ENCODE measurements at regions not wholly inside any gene's neighbourhood (a gene's known extent, or its start where the extent isn't known, plus 50 kb on each side); places are given as distances from the start of the nearest gene placed in this dataset.

DNA sequence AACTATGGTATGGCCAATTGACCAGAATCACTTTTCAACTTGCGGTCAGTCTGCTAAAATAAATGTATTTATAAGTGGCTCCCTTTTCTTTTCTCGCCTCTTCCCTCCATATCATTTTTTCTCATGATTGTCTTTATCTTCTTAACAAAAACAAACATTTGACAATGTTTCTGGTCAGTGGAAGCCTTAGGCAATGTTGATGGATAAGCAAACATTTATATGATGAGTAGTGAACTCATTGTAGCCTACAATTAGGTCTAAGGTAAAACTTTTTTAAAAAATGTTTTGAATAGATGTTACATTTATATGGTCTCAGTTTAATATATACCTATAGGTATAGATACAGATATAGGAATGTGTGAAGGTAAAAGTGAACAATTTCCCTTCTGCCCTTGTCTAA lies 355.4 kb downstream of the MFSD1 start:
- Histone ChIP-seq H3K4me2 (ENCODE audit: low read depth, low read length, poor library complexity, severe bottlenecking) (no peak overlapping the region), H2AFZ (ENCODE audit: low read depth, low read length, severe bottlenecking) (no peak overlapping the region), H4K20me1 (ENCODE audit: low read depth, low read length) (no peaks in the 10 kb centered on the region), H3K27me3 (ENCODE audit: low read length) (no peaks in the 10 kb centered on the region), H3K79me2 (ENCODE audit: insufficient read depth, low read length) (no peaks in the 10 kb centered on the region), H3K9me2 (replicated peaks; ENCODE audit: insufficient read depth, low read length) (no peaks in the 10 kb centered on the region), H3K9me3 (ENCODE audit: insufficient read depth, low read length) (no peaks in the 10 kb centered on the region), H3K27ac (ENCODE audit: low read depth, low read length) (no peak overlapping the region), H3K4me3 (ENCODE audit: insufficient read depth, low read length, poor library complexity, severe bottlenecking) (no peak overlapping the region), H3F3A (ENCODE audit: insufficient read depth) (no peaks in the 10 kb centered on the region), H3K9ac (ENCODE audit: low read length) (no peak overlapping the region), H3K36me3 (ENCODE audit: low read length) (no peaks in the 10 kb centered on the region)
- TF ChIP-seq, protein P1, sequence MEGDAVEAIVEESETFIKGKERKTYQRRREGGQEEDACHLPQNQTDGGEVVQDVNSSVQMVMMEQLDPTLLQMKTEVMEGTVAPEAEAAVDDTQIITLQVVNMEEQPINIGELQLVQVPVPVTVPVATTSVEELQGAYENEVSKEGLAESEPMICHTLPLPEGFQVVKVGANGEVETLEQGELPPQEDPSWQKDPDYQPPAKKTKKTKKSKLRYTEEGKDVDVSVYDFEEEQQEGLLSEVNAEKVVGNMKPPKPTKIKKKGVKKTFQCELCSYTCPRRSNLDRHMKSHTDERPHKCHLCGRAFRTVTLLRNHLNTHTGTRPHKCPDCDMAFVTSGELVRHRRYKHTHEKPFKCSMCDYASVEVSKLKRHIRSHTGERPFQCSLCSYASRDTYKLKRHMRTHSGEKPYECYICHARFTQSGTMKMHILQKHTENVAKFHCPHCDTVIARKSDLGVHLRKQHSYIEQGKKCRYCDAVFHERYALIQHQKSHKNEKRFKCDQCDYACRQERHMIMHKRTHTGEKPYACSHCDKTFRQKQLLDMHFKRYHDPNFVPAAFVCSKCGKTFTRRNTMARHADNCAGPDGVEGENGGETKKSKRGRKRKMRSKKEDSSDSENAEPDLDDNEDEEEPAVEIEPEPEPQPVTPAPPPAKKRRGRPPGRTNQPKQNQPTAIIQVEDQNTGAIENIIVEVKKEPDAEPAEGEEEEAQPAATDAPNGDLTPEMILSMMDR (IDR thresholded peaks at IDR 0.05; ENCODE audit: insufficient read depth, low read length, poor library complexity, severe bottlenecking): no peak
- no peak for TF ChIP-seq EZH2phosphoT487 (conservative IDR thresholded peaks at IDR 0.05; ENCODE audit: low read length)

DNA sequence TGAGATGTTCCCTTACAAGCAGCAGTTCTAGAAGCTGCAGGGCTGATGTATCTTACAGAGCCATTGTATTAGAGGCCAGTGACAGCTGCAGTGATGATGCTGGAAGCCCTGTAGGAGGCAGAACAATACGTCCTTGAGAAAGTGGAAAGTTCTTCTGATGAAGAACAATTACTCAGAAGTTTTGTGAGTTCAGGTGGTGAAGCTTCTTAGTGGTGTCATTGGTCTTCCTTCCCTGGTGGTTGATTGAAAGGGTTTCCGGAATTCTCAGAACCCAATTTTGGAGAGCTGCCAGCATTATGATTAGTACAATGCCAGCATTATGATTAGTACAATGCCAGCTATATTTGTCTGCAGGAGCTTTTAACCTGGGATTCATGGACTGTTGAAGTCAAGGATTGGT lies 356.4 kb downstream of the MFSD1 start:
- no peaks in the 10 kb centered on the region for H3K9me3 ChIP-seq (ENCODE audit: insufficient read depth, low read length)
- no peaks in the 10 kb centered on the region for H3K27me3 ChIP-seq (ENCODE audit: low read length)
- TF ChIP-seq, protein P1 (IDR thresholded peaks at IDR 0.05; ENCODE audit: insufficient read depth, low read length, poor library complexity, severe bottlenecking): no peak
- no peak for TF ChIP-seq EZH2phosphoT487 (conservative IDR thresholded peaks at IDR 0.05; ENCODE audit: low read length)
- H3K9ac ChIP-seq (ENCODE audit: low read length): no peak overlapping the region
- no peaks in the 10 kb centered on the region for H3K36me3 ChIP-seq (ENCODE audit: low read length)
- no peaks in the 10 kb centered on the region for H3F3A ChIP-seq (ENCODE audit: insufficient read depth)
- no peaks in the 10 kb centered on the region for H4K20me1 ChIP-seq (ENCODE audit: low read depth, low read length)
- no peak overlapping the region for H3K4me2 ChIP-seq (ENCODE audit: low read depth, low read length, poor library complexity, severe bottlenecking)
- no peak overlapping the region for H3K27ac ChIP-seq (ENCODE audit: low read depth, low read length)
- no peaks in the 10 kb centered on the region for H3K79me2 ChIP-seq (ENCODE audit: insufficient read depth, low read length)
- no peak overlapping the region for H2AFZ ChIP-seq (ENCODE audit: low read depth, low read length, severe bottlenecking)
- H3K4me3 ChIP-seq (ENCODE audit: insufficient read depth, low read length, poor library complexity, severe bottlenecking): no peak overlapping the region
- no peaks in the 10 kb centered on the region for H3K9me2 ChIP-seq (replicated peaks; ENCODE audit: insufficient read depth, low read length)

DNA sequence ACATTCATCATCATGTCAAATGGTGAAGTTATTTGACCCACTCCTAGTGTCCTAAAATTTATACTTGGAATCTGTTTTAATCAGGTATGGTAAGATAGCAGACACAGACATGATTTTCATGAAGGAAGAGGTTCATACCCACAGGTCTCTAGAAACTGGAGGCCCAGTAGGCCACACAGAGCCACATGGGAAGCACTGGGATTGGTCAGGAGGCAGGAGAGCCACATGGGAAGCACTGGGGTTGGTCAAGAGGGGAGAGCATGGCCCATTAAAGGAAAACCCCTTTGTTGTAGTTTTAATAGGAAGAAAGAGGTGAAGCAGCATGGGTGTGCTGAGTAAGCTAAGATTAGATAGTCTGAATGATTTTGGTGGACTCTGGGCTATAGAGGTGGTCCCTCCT lies 356.9 kb downstream of the MFSD1 start:
- H3K4me2 ChIP-seq (ENCODE audit: low read depth, low read length, poor library complexity, severe bottlenecking): no peak overlapping the region
- no peaks in the 10 kb centered on the region for H3K79me2 ChIP-seq (ENCODE audit: insufficient read depth, low read length)
- no peaks in the 10 kb centered on the region for H3K27me3 ChIP-seq (ENCODE audit: low read length)
- H3F3A ChIP-seq (ENCODE audit: insufficient read depth): no peaks in the 10 kb centered on the region
- no peaks in the 10 kb centered on the region for H3K36me3 ChIP-seq (ENCODE audit: low read length)
- no peaks in the 10 kb centered on the region for H3K9me3 ChIP-seq (ENCODE audit: insufficient read depth, low read length)
- TF ChIP-seq EZH2phosphoT487 (conservative IDR thresholded peaks at IDR 0.05; ENCODE audit: low read length): no peak
- TF ChIP-seq, protein P1 (IDR thresholded peaks at IDR 0.05; ENCODE audit: insufficient read depth, low read length, poor library complexity, severe bottlenecking): no peak
- H3K27ac ChIP-seq (ENCODE audit: low read depth, low read length): no peak overlapping the region
- H3K4me3 ChIP-seq (ENCODE audit: insufficient read depth, low read length, poor library complexity, severe bottlenecking): no peak overlapping the region
- no peaks in the 10 kb centered on the region for H3K9me2 ChIP-seq (replicated peaks; ENCODE audit: insufficient read depth, low read length)
- H4K20me1 ChIP-seq (ENCODE audit: low read depth, low read length): no peaks in the 10 kb centered on the region
- H3K9ac ChIP-seq (ENCODE audit: low read length): no peak overlapping the region
- H2AFZ ChIP-seq (ENCODE audit: low read depth, low read length, severe bottlenecking): no peak overlapping the region

Data from SU-DHL-6 (cell line).